GM19452 (cell line): ENCODE measurements at regions not wholly inside any gene's neighbourhood (a gene's known extent, or its start where the extent isn't known, plus 50 kb on each side); places are given as distances from the start of the nearest gene placed in this dataset.
A peak's percentile ranks its signal among the peaks of the same experiment; 100 is the strongest.

ENCODE experiments used
- ATAC-seq: cut with Tn5 transposase; IDR thresholded peaks from one replicate; pipeline ENCODE4 v1.9.1; 2021; ENCODE audit not compliant: unreplicated experiment

- no peak for ATAC-seq
These were observed 86.4 kb downstream of the ADRB2 start for GRCh38 chr5:148912714-148913398.

DNA sequence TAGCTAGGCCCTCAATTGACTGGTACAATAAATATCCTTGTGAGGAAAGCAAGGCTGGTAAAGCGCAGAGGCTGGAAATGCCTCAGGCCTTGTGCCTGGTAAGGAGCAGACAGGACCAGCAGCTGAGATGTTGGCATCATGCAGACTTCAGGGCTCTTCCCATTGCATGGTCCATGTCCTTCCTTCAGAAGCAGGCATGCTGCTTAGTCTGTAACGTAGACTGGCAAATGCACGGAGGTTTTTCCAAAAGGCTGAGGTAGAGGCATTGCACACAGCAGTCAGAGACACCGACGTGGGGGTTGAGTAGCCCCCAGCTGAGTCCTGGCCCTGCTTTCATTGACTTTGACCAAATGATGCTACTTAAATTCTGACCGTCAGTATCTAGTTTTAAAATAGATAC, 87.1 kb downstream of the ADRB2 start:
- no peak for ATAC-seq

DNA sequence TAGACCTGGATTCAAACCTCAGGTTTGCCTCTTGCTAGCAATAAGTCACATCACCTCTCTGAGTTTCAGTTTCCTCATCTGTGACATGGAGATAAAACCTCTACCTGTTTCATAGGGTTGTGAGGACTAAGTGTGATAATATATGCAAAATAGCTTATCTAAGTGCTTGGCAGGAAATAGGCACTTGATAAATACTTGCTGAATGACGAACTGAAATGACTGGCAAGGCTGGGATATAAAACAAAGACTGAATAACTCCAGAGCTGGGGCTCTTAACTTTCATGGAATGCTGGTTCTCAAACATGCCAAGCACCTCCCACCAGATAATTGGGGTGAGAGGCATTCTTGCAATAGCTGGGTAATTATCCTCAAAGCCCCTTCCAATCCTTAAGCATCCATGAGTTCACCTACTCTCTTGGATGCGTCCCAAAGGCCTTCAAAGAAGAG, 87.6 kb downstream of the ADRB2 start:
- no peak for ATAC-seq

GRCh38 chr5:148915224-148915817, 88.9 kb downstream of the ADRB2 start:
- ATAC-seq, result no peak

GRCh38 chr5:148920646-148921288, 94.4 kb downstream of the ADRB2 start:
- no peak for ATAC-seq

GRCh38 chr5:148921350-148921749, 94.9 kb downstream of the ADRB2 start:
- no peak for ATAC-seq

GRCh38 chr5:148922606-148923005, 96.2 kb downstream of the ADRB2 start:
- ATAC-seq, result peak; percentile 85

- ATAC-seq, result peak; percentile 13
These were observed 96.6 kb downstream of the ADRB2 start for GRCh38 chr5:148923023-148923422.

- no peak for ATAC-seq
These were observed 98.4 kb downstream of the ADRB2 start for GRCh38 chr5:148924817-148925216.

DNA sequence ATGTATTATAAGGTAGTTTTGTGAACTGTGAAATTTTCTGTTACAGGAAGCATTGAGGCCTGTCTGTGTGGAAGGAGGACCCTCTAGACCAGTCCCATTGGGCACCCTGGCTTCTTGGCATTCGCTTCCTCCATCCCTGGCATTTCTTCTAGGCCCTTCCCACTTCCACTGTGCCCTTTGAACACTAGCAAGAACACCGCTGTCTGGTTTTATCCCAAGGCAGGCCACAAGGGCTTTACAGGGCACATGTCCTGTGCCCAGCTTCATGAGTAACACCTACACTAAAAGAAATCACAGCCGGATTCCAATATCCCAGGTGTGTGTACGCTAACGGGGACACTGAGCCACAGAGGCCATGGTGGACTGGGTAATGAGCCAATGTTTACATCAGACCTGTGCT, 99.8 kb downstream of the ADRB2 start:
- no peak for ATAC-seq

DNA sequence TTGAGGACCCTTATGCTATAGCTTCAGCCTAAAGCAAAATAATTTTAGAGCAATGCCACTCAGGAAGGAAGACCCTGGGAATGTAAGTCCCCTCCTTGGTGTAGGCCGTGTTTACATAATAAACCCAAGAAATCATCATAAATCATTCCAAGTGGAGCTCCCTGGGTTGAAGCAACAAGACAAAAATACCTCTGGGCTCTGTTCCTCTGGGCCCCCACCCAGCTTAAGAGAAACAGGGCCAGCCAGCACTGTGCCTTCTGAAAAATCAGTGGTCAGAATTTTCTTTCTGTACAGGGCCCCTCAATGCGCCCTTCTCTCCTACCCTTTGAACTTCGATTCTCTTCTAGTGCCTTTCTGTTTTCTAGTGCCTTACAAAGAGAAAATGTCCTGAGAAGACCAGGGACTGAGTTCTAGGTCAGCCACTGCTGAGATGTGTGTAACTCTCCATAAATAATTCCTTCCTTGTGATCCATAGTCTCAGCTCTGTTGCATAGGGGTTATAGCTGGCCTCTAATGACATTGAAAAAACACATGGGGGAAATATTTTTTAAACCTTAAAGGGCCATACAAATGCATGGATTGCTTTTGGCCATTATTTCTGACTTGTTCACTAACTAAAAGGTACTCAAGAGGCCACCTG, 101.0 kb downstream of the ADRB2 start:
- ATAC-seq, result no peak

DNA sequence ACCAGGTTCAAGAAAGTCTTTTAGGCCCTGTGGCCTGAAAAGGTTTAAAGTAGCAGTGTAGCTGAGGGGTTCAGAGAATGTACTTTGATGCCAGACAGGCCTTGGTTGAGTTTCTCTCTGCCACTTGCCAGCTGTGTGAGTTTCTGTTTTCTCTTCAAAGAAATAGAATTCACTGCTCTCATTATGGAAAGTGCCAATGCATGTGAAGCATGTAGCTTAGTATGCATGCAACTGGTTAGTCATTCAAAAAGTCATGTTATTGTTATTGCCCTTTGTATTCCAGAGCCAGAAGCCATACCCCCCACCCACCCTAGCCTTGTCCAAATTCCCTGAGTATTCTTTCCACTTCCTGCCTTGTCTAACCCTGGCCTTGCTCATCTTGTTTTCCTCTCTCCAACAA, 101.7 kb downstream of the ADRB2 start:
- ATAC-seq, result no peak

GRCh38 chr5:148931453-148932057, 105.1 kb downstream of the ADRB2 start:
- ATAC-seq, result no peak

GRCh38 chr5:148932355-148932935, 106.0 kb downstream of the ADRB2 start:
- ATAC-seq, result no peak

DNA sequence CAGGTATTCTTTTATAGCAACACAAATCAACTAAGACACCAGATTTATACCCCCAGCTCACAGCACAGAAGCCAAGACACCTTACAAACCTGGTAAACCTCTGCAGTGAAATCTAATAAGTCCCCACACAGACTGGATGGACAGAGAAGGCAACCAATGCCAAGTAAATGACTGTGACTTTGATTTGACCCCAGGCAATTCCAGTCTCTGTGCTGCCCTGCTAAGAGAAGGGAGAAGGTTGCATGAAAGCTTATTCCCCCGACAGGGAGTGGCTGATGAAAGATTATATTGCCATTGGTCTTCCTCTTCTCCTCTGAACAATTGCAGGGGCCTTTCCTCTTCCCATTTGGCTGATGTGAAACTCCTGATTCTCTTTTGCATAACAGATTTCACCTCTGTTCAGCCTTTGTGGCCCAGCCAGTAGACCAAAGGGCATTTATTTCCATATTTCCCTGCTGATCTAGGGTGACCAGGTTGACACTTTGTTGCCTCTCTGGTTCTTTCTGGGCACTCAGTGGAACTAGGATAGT, 107.6 kb downstream of the ADRB2 start:
- no peak for ATAC-seq

- no peak for ATAC-seq
These were observed 108.5 kb downstream of the ADRB2 start for GRCh38 chr5:148934895-148935400.

DNA sequence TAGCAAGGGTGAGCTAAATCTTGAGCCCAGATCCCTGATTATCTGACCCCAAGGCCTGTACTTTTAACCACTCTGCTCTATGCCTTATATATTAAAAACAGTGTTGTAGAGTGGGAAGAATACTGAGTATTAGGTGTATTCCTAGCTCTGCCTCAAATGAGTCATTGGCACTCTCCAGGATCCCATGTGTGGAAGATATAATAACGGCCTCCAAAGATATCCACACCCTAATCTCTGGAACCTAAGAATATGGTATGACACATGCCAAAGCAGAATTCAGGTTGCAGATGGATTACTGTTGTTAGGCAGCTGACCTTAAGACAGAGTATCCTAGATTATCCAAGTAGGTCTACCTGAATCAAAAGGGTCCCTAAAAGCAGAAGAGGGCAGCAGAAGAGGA, 110.8 kb downstream of the ADRB2 start:
- ATAC-seq, result no peak

DNA sequence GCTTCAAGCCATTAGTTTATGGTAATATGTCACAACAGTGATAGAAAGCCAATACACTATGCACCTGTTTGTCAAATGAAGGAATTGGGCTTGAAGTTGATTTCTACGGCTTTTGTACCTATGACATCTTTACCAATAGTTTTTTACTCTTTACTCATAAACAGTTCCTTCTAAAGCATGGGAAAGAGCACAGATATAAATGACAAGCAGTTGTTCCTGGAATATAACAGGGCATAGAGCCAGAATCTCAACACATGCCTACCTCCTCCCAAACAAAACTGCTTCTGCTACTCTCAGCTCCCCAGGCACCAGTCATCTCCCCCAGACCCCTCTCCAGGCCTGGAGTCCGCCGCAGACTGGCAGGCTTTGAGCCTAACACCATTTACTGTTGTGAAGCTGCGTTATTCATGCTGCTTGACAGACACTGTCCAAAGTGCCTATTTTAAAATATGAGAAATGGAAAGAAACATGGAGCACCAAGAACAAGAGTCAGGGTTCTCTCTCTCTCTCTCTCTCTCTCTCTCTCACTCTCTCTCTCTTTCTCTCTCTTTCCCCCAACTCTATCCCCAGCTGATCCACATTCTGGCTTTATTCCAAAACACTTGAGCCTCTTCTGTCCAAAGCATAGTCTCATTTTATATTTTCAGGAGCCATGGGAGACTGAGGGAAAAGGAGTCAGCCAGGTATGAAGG, 111.6 kb downstream of the ADRB2 start:
- ATAC-seq, result no peak

GRCh38 chr5:148938522-148938882, 112.1 kb downstream of the ADRB2 start:
- no peak for ATAC-seq

- ATAC-seq, result no peak
These were observed 113.3 kb downstream of the ADRB2 start for GRCh38 chr5:148939676-148940075.
